Memory B cell (primary cell): ENCODE measurements at regions not wholly inside any gene's neighbourhood (a gene's known extent, or its start where the extent isn't known, plus 50 kb on each side); places are given as distances from the start of the nearest gene placed in this dataset.
A peak's percentile ranks its signal among the peaks of the same experiment; 100 is the strongest.
"Not testable (repeated sequence)": the region's sequence is repeated elsewhere in the genome, so short reads cannot be mapped to it uniquely, and the experiment has no call there.

Experiments
- ATAC-seq: fragments of 150-1000 bp; cut with Tn5 transposase; 2 replicates; pipeline ENCODE4 v1.10.0; 2021; ENCODE audit warnings: low read depth, mild to moderate bottlenecking, moderate library complexity
- DNase-seq, 2 donors: peaks; one replicate each; pipeline ENCODE4 v3.0.0; 2022; ENCODE audit warnings: low spot score in 2 of 2
- H3K27ac Mint-ChIP-seq: one replicate; pipeline ENCODE4 v1.8.0; 2022; ENCODE audit warnings: mild to moderate bottlenecking, moderate library complexity, mixed read lengths
- H3K27me3 Mint-ChIP-seq: one replicate; pipeline ENCODE4 v1.8.0; 2022; ENCODE audit warnings: mixed read lengths
- H3K36me3 Mint-ChIP-seq: one replicate; pipeline ENCODE4 v1.8.0; 2022; ENCODE audit warnings: mild to moderate bottlenecking, mixed read lengths
- H3K4me1 Mint-ChIP-seq: one replicate; pipeline ENCODE4 v1.8.0; 2022; ENCODE audit warnings: mixed read lengths
- H3K4me3 Mint-ChIP-seq: one replicate; pipeline ENCODE4 v1.8.0; 2022; ENCODE audit warnings: mild to moderate bottlenecking, moderate library complexity, mixed read lengths
- H3K9me3 Mint-ChIP-seq: one replicate; pipeline ENCODE4 v1.8.0; 2022; ENCODE audit warnings: mixed read lengths

DNA sequence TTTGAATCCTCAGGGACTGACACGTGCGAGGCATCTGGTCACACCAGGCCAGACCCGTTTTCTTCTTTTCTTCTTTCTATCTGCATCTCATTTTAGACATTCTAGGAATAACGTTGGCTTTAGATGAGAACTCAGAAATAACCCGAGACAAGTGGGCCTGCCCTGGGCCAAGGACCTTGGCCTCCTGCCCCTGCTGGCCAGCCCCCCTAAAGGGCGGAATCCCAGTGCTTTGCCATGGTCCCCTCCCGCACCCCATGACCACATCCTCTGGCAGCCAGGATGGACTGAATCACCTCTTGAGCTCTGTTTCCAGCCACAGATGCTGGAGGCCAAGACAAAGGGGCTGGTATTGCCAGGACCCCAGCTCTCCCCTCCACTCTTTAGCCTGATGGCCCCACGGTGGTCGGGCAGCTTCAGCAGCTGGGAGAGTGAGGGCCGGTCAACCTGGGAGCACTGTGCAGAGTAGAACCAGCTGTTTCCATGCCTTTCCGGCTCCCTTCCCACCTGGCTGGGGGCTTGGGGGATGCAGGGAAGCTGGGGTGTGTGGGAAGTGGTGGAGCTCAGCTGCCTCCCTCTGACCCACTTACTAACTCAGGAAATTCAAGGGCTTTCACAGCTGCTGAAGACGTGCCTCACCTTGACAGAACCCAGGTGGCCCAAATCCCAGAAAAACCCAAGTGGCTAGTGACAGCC, 190.9 kb downstream of the FAM43A start:
- Mint-ChIP-seq H3K27ac (no peak overlapping the region), H3K9me3 (no peaks in the 10 kb centered on the region), H3K4me3 (no peak overlapping the region), H3K27me3 (peaks cover 16% of the 10 kb centered on the region), H3K4me1 (peaks cover 21% of the 10 kb centered on the region), H3K36me3 (no peaks in the 10 kb centered on the region)
- no peak for ATAC-seq
- no peak for DNase-seq

DNA sequence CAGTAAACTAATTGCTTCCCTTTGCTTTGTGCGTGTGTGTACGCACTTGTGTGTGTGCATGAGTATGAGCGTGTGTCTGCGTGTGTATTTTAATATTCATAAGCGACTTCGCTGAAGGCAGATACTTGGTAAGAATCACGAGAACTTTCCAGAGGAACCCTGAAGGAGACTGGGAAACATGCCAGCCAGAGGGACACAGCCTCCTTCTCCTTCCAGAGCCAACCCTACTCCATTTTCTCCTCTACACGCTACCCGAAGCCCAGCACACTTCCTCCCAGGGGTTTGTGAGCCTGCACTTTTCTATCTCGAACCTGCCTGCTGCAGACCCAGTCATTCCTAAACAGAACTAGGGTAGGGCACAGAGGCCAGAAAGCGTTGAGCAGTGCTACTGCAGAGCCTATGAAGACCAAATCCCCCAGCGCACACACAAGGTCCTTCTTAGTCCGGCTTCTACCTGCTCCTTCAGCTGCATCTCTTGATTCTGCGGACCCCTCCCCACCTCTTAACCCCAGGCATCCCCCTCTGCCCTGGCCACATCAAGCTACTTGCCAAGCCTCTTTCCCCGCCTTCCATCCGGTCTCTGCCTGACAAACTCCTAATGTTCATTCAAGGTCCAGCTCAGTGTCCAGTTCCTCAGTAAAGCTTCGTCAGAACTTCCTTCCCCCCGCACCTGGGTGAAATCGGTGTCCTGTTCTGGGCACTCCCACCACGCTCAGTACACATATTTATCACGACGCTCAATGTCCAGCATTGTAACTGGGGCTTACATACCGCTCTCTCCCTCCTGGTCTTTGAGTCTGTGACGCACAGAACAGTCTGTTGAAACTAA, 191.8 kb downstream of the FAM43A start:
- ATAC-seq (no peak), DNase-seq (no peak)
- Mint-ChIP-seq H3K4me3 (no peak overlapping the region), H3K4me1 (peaks cover 13% of the 10 kb centered on the region), H3K9me3 (no peaks in the 10 kb centered on the region), H3K27me3 (peaks cover 19% of the 10 kb centered on the region), H3K27ac (no peak overlapping the region), H3K36me3 (no peaks in the 10 kb centered on the region)

DNA sequence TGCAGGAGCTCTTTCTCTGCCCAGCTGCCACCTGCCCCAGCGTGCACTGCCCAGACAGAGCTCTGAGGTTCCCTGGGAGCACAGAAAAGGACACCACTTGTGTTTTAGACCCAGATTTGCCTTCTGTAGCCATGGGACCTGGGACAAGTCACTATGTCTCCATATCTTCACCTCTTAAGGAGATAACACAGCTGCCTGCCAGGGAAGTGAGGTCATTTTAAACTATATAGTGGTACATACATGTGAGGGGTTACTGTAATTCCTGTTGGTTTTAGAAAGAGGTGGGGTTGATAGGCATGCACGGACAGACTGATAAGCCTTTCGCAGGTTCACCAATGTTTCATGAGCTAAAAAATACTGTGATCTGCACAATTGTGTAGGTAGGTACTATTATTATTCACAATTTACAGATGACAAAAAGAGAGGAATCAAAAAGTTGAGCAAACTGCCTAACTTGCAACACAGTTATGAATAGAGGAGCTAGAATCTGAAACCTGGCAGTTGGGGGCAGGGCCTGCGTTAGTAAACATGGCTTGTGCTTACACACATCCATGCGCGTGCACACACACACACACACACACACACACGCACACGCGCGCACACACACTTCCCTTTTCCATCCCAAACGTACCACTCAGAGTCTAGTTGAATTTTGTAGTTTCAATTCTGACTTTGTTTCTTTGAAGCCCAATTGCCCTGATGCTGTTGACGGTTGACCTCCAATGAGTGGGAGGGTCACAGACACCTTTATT, 193.6 kb downstream of the FAM43A start:
- H3K9me3 Mint-ChIP-seq = peaks cover 9% of the 10 kb centered on the region
- H3K4me3 Mint-ChIP-seq = peak overlapping the region; percentile 24
- ATAC-seq (peak; percentile 81), DNase-seq (peak in 1 of 2 donors; percentile 21)
- peaks cover 4% of the 10 kb centered on the region for H3K36me3 Mint-ChIP-seq
- peak overlapping the region; percentile 28 for H3K27ac Mint-ChIP-seq
- peaks cover 11% of the 10 kb centered on the region for H3K4me1 Mint-ChIP-seq
- H3K27me3 Mint-ChIP-seq = peaks cover 21% of the 10 kb centered on the region

DNA sequence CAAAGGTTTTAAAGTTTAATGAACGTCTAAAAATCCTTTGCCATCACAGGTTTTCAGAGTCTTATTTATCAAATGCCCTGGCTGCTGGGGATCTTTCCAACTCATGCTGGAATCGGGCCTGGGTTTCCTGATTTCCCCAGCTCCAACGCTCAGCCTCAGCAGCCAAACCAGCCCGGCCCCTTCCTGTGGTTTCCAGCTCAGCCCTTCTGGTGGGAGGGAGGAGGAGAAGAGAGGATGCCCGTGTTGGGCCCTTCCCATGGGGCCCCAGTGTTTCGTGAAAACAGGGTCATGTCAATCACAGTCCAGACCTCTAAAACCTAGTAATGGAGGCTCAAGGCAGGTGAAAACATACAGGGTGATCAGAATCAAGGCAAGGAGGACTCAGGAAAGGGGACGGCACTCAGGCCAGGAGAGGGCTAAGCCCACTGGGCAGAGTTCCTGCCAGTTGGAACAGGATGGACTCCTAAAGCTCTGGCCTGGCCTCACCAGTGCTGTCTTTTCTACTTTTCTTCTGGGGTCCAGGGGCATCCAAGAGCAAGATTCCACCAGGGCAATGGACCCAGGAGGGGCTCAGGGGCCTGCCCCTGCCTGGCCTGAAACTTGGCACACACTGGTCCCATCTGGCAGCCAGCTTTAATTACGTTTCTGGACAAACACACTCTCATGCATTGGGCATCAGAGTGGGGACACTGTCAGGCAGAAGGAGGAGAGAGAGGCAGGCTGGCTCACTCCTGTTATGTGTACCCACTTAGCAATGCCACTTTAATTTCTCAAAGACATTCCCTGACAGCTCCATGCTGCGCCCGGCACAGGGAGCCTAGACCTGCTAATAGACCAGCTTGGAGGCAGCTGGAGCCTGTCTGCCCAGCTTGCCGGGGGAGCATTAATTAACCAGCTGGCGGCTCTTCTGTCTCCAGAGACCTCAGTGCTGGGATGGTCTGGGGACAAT, 194.6 kb downstream of the FAM43A start:
- H3K9me3 Mint-ChIP-seq = peaks cover 9% of the 10 kb centered on the region
- no peak for DNase-seq
- peaks cover 9% of the 10 kb centered on the region for H3K4me1 Mint-ChIP-seq
- H3K27me3 Mint-ChIP-seq = peaks cover 19% of the 10 kb centered on the region
- peaks cover 4% of the 10 kb centered on the region for H3K36me3 Mint-ChIP-seq
- H3K4me3 Mint-ChIP-seq = no peak overlapping the region
- peak overlapping the region; percentile 28 for H3K27ac Mint-ChIP-seq
- ATAC-seq = no peak

DNA sequence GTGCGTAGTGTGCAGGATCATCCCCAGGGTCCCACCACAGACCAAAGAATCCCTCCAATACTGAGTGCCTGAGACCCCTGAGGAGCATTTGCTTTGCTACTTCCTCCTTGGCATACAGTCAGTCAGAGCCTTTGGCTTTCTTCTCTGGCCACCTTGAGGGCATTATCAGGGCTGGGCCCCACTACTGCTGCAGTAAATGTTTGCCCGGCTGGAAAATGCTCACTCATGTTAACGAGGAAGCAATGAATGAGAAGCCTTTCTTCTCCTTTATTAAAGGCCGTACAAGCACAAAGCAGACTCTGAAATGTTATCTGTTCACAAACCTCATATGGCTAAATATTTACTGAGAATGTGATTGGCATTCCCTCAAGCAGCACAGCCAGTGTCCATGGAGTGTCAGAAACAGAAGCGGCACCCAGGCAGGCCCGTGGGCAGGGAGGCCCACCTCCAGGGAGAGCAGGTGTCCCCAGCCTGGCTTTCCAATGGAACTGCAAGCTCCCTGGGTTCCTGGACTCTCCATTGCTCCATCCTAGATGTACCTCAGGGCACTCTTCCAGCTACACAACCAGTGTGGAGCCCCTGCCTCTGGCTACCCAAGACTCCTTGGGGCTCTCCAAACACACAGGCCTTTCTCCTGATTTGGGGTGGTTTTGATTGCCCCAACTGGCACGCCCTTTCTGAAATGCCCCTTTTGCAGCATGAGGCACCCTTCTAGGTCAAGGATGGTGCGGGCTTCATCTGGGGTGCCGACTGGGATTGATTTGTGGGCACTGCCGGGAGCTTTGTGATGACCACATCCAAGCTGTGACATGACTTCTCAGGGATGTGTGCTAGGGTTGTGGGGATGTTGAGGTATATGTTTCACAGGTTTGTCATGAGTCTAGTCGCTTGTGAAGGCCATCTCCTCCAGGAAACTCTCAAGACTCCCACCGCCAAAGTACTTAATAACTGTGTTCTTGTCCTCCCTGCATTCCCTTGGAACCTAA, 195.6 kb downstream of the FAM43A start:
- H3K4me1 Mint-ChIP-seq = peaks cover 13% of the 10 kb centered on the region
- ATAC-seq (no peak), DNase-seq (no peak)
- peaks cover 13% of the 10 kb centered on the region for H3K27me3 Mint-ChIP-seq
- H3K27ac Mint-ChIP-seq = no peak overlapping the region
- no peak overlapping the region for H3K4me3 Mint-ChIP-seq
- peaks cover 9% of the 10 kb centered on the region for H3K9me3 Mint-ChIP-seq
- H3K36me3 Mint-ChIP-seq = peaks cover 4% of the 10 kb centered on the region

DNA sequence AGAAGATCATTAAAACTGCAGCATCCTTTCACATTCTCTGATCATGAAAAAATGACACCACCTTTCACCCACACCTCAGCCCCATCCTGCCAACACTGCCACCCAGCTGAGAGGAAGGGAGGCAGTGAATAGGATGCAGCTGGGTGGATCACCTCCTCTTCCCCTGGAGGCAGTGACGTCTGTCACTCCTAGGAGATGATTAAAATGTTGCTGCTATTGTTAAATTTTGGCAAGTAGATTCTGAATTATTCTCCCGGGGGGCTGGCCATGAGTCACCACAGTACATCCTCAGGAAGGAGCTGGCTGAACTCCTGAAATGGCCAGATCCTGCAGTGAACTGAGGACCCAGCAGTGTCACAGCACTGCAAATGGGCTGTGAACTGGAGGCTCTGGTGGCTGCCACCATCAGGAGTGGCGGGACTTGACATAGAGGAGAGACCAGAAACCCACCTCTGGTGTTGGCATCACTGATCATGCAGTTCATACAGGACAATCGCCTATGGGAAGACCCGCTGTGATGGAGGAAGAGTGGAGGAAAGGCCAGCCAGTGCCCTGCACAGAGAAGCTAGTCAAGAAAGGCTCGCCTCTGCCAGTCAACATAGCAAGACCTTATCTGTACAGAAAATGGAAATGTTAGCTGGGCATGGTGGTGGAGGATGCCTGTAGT, 199.1 kb downstream of the FAM43A start:
- H3K27ac Mint-ChIP-seq = no peak overlapping the region
- ATAC-seq = no peak
- H3K36me3 Mint-ChIP-seq = peaks cover 12% of the 10 kb centered on the region
- no peak overlapping the region for H3K4me3 Mint-ChIP-seq
- peaks cover 6% of the 10 kb centered on the region for H3K27me3 Mint-ChIP-seq
- H3K4me1 Mint-ChIP-seq = peaks cover 10% of the 10 kb centered on the region
- peaks cover 17% of the 10 kb centered on the region for H3K9me3 Mint-ChIP-seq
- no peak for DNase-seq

DNA sequence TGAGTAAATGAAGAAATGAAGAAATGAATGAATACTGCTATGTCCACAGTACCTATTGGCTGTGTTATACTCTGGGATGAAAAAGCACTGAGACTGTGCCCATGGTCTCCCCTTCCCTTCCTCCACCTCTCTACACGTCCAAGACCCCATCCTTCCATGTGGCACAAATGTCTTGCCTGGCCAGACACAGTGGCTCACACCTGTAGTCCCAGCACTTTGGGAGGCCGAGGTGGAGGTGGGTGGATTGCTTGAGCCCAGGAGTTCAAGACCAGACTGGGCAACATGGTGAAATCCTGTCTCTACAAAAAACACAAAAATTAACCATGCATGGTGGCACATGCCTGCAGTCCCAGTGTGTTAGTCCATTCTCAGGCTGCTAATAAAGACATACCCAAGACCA, 200.1 kb downstream of the FAM43A start:
- ATAC-seq = no peak
- Mint-ChIP-seq H3K36me3 (peaks cover 12% of the 10 kb centered on the region), H3K4me3 (no peak overlapping the region), H3K27me3 (peaks cover 6% of the 10 kb centered on the region), H3K4me1 (peaks cover 11% of the 10 kb centered on the region), H3K27ac (no peak overlapping the region), H3K9me3 (peaks cover 17% of the 10 kb centered on the region)
- no peak for DNase-seq

DNA sequence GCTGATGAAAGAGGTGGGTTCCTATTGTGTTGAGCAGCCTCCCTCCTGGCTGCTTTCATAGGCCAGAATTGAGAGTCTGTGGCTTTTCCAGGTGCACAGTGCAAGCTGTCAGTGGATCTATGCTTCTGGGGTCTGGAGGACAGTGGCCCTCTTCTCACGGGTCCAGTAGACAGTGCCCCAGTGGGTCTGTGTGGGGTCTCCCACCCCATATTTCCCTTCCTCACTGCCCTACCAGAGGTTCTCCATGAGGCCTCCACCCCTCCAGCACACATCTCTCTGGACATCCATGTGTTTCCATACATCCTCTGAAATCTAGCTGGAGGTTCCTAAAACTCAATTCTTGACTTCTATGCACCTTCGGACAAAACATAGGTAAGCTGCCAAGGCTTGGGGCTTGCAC, 201.2 kb downstream of the FAM43A start:
- Mint-ChIP-seq H3K27me3 (peaks cover 5% of the 10 kb centered on the region), H3K9me3 (peaks cover 17% of the 10 kb centered on the region), H3K4me1 (peaks cover 11% of the 10 kb centered on the region), H3K27ac (no peak overlapping the region), H3K4me3 (no peak overlapping the region), H3K36me3 (peaks cover 12% of the 10 kb centered on the region)
- ATAC-seq = no peak
- no peak for DNase-seq

DNA sequence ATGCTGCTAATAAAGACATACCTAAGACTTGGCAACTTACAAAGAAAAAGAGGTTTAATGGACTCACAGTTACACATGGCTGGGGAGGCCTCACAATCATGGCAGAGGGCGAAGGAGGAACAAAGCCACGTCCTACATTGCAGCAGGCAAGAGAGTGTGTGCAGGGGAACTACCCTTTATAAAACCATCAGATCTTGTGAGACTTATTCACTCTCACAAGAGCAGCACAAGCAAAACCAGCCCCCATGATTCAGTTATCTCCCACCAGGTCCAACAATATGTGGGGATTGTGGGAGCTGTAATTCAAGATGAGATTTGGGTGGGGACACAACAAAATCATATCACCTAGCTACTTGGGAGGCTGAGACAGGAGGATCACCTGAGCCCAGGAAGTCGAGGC, 202.4 kb downstream of the FAM43A start:
- not testable (repeated sequence) for DNase-seq, H3K27ac Mint-ChIP-seq, H3K4me3 Mint-ChIP-seq, ATAC-seq, H3K27me3 Mint-ChIP-seq
- Mint-ChIP-seq H3K9me3 (peaks cover 21% of the 10 kb centered on the region), H3K36me3 (peaks cover 12% of the 10 kb centered on the region), H3K4me1 (peaks cover 11% of the 10 kb centered on the region)

DNA sequence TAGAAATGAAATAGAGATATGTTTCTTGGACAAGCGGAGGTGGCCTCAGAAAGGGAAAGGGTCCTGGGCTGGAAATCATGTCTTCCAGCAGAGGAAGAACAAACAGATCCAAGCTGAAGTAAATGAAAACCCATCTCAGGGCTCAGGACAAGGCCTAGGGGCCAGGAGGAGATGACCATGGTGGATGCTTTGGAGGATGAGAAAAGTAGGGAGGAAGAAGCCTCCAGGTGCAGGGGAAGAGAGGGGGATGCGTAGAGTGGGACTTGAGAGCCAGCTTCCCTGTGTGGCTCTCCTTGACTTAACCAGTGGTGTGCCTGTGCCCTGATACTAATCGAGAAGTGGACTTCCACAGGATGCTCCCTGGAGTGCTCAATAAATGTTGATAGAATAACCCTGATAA, 203.2 kb downstream of the FAM43A start:
- H3K9me3 Mint-ChIP-seq = peaks cover 15% of the 10 kb centered on the region
- peaks cover 11% of the 10 kb centered on the region for H3K4me1 Mint-ChIP-seq
- no peak overlapping the region for H3K4me3 Mint-ChIP-seq
- ATAC-seq (no peak), DNase-seq (no peak)
- no peaks in the 10 kb centered on the region for H3K27me3 Mint-ChIP-seq
- H3K36me3 Mint-ChIP-seq = peaks cover 9% of the 10 kb centered on the region
- H3K27ac Mint-ChIP-seq = no peak overlapping the region

DNA sequence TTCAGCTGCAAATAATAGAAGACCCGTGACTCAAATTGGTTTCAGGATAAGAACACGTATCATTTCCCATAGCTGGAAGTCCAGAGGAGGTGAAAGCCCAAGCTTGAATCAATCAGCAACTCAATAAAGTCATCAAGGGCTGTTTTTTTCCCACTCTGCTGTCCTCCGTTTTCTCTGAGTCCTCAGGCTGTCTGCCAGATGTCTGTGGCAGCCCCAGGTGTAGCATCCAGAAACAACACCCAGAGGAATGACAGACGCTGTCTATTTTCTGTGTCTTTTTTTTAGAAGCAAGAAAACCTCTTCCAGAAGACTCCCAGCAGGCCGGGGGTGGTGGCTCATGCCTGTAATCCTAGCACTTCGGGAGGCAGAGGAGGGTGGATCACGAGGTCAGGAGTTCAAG, 204.4 kb downstream of the FAM43A start:
- peaks cover 11% of the 10 kb centered on the region for H3K4me1 Mint-ChIP-seq
- H3K4me3 Mint-ChIP-seq = no peak overlapping the region
- ATAC-seq = no peak
- no peak overlapping the region for H3K27ac Mint-ChIP-seq
- no peak for DNase-seq
- H3K36me3 Mint-ChIP-seq = peaks cover 8% of the 10 kb centered on the region
- H3K27me3 Mint-ChIP-seq = no peaks in the 10 kb centered on the region
- H3K9me3 Mint-ChIP-seq = peaks cover 20% of the 10 kb centered on the region
